ENCODE measurements at regions not wholly inside any gene's neighbourhood (a gene's known extent, or its start where the extent isn't known, plus 50 kb on each side); places are given as distances from the start of the nearest gene placed in this dataset.

DNA sequence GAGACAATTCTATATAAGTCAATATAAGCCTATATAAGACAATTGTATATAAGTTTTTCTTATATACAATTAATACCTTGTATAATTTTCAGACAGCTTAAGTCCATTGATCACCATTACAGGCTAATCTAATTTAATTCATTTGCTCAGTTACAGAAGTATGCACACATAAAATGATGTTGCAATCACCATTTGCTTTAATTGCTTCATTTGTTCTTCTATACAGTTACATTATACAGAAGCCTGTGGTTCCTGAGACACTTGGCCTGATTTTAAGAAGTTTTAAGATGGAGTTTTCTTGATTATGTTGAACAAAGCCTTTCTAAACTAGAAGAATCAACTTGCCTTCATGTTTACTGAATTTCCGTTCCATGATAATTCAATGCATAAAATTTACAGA lies 314.6 kb upstream of the PDE3A start:
- 96% methylated on average over 1 of the region's 1 CpG for WGBS
- H3K36me3 ChIP-seq (ENCODE audit: control insufficient read depth in 4 of 4, insufficient read depth in 3 of 4, low read depth in 1 of 4, low read length in 3 of 4): no peaks in the 10 kb centered on the region
- no peaks in the 10 kb centered on the region for H3K9me3 ChIP-seq (ENCODE audit: control insufficient read depth in 4 of 4, low read length in 3 of 4)
- H3K4me3 ChIP-seq (ENCODE audit: low read depth in 1 of 3, low read length in 3 of 3): no peak overlapping the region
- no peaks in the 10 kb centered on the region for H3K27me3 ChIP-seq (ENCODE audit: control insufficient read depth in 4 of 4, insufficient read depth in 4 of 4, low read length in 3 of 4)
- TF ChIP-seq REST (IDR thresholded peaks at IDR 0.05) (no peak), FOXA1 (IDR thresholded peaks at IDR 0.05) (no peak), SP1 (IDR thresholded peaks at IDR 0.05) (no peak), RAD21 (IDR thresholded peaks at IDR 0.05) (no peak), FOXA2 (IDR thresholded peaks at IDR 0.05) (no peak)
- TF ChIP-seq, protein P1, sequence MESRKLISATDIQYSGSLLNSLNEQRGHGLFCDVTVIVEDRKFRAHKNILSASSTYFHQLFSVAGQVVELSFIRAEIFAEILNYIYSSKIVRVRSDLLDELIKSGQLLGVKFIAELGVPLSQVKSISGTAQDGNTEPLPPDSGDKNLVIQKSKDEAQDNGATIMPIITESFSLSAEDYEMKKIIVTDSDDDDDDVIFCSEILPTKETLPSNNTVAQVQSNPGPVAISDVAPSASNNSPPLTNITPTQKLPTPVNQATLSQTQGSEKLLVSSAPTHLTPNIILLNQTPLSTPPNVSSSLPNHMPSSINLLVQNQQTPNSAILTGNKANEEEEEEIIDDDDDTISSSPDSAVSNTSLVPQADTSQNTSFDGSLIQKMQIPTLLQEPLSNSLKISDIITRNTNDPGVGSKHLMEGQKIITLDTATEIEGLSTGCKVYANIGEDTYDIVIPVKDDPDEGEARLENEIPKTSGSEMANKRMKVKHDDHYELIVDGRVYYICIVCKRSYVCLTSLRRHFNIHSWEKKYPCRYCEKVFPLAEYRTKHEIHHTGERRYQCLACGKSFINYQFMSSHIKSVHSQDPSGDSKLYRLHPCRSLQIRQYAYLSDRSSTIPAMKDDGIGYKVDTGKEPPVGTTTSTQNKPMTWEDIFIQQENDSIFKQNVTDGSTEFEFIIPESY (IDR thresholded peaks at IDR 0.05): no peak
- H3K27ac ChIP-seq (ENCODE audit: low read depth in 1 of 2, low read length in 2 of 2): no peak overlapping the region
- no peaks in the 10 kb centered on the region for H3K4me1 ChIP-seq (ENCODE audit: control insufficient read depth in 4 of 4, insufficient read depth in 4 of 4, low read length in 3 of 4)
- no peak overlapping the region for H3K9ac ChIP-seq (ENCODE audit: low read depth in 1 of 2, low read length in 2 of 2)
- no peak for DNase-seq (ENCODE audit: low spot score)

DNA sequence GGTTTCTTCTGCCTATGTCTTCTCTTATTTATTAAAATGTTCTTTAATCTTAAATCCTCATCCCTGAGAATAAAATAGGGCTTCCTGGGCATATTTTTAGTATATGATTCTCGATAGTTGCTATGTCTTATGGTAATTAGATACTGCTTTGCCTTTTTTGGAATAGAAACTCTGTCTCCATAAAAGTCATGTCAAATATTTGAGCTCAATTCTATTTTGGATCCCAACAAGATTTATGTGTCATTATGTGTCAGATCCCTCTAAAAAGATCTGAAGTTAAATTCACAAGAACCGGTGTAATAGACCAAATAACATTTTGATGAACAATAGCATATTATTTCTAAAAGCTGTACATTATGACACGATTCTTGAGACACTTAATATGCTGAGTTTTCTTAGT lies 312.5 kb upstream of the PDE3A start:
- Histone ChIP-seq H3K27ac (ENCODE audit: low read depth in 1 of 2, low read length in 2 of 2) (no peak overlapping the region), H3K36me3 (ENCODE audit: control insufficient read depth in 4 of 4, insufficient read depth in 3 of 4, low read depth in 1 of 4, low read length in 3 of 4) (no peaks in the 10 kb centered on the region), H3K4me1 (ENCODE audit: control insufficient read depth in 4 of 4, insufficient read depth in 4 of 4, low read length in 3 of 4) (no peaks in the 10 kb centered on the region), H3K9ac (ENCODE audit: low read depth in 1 of 2, low read length in 2 of 2) (no peak overlapping the region), H3K9me3 (ENCODE audit: control insufficient read depth in 4 of 4, low read length in 3 of 4) (no peaks in the 10 kb centered on the region), H3K4me3 (ENCODE audit: low read depth in 1 of 3, low read length in 3 of 3) (no peak overlapping the region), H3K27me3 (ENCODE audit: control insufficient read depth in 4 of 4, insufficient read depth in 4 of 4, low read length in 3 of 4) (no peaks in the 10 kb centered on the region)
- no peak for DNase-seq (ENCODE audit: low spot score)
- WGBS: 60% methylated on average over 3 of the region's 3 CpGs
- no peak for TF ChIP-seq ATF3 (IDR thresholded peaks at IDR 0.05)
- no peak for TF ChIP-seq GABPA (IDR thresholded peaks at IDR 0.05 in 1 of 2, conservative IDR thresholded peaks at IDR 0.05 in 1 of 2)

DNA sequence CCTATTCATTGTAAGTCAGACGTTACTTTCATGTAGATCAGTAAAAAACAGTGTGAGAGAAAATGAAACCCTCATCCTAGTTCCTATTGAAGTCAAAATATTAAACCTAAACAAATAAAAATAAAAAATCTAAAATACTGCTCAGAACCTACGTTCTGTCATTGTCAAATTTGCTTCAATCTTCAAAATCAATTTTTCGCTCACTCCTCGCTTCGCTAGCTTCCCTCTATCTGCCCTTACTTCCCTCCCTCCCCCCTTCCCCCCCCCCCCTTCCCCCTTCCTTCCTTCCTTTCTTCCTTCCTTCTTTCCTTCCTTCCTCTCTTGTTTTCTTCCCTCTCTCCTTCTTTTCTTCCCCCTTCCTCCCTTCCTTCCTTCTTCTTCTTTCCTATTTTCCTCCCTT lies 310.9 kb upstream of the PDE3A start:
- no peak overlapping the region for H3K27ac ChIP-seq (ENCODE audit: low read depth in 1 of 2, low read length in 2 of 2)
- TF ChIP-seq REST (IDR thresholded peaks at IDR 0.05): no peak
- no peak for TF ChIP-seq HNF4A (conservative IDR thresholded peaks at IDR 0.05)
- no peak for TF ChIP-seq FOXA2 (IDR thresholded peaks at IDR 0.05)
- no peak for TF ChIP-seq JUND (IDR thresholded peaks at IDR 0.05)
- no peak for TF ChIP-seq EGR1 (IDR thresholded peaks at IDR 0.05; ENCODE audit: low read depth in 2 of 2)
- no peak for TF ChIP-seq TAF1 (conservative IDR thresholded peaks at IDR 0.05)
- no peak for TF ChIP-seq HNF4G (IDR thresholded peaks at IDR 0.05)
- TF ChIP-seq, protein P2, sequence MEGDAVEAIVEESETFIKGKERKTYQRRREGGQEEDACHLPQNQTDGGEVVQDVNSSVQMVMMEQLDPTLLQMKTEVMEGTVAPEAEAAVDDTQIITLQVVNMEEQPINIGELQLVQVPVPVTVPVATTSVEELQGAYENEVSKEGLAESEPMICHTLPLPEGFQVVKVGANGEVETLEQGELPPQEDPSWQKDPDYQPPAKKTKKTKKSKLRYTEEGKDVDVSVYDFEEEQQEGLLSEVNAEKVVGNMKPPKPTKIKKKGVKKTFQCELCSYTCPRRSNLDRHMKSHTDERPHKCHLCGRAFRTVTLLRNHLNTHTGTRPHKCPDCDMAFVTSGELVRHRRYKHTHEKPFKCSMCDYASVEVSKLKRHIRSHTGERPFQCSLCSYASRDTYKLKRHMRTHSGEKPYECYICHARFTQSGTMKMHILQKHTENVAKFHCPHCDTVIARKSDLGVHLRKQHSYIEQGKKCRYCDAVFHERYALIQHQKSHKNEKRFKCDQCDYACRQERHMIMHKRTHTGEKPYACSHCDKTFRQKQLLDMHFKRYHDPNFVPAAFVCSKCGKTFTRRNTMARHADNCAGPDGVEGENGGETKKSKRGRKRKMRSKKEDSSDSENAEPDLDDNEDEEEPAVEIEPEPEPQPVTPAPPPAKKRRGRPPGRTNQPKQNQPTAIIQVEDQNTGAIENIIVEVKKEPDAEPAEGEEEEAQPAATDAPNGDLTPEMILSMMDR (IDR thresholded peaks at IDR 0.05; ENCODE audit: low read depth, low read length, missing input control): no peak
- WGBS: 78% methylated on average over 5 of the region's 5 CpGs

More for the DNA sequence above, 310.9 kb upstream of the PDE3A start:
- H3K36me3 ChIP-seq (ENCODE audit: control insufficient read depth in 4 of 4, insufficient read depth in 3 of 4, low read depth in 1 of 4, low read length in 3 of 4): no peaks in the 10 kb centered on the region
- no peaks in the 10 kb centered on the region for H3K9me3 ChIP-seq (ENCODE audit: control insufficient read depth in 4 of 4, low read length in 3 of 4)
- H3K9ac ChIP-seq (ENCODE audit: low read depth in 1 of 2, low read length in 2 of 2): no peak overlapping the region
- H3K27me3 ChIP-seq (ENCODE audit: control insufficient read depth in 4 of 4, insufficient read depth in 4 of 4, low read length in 3 of 4): no peaks in the 10 kb centered on the region
- no peak overlapping the region for H3K4me3 ChIP-seq (ENCODE audit: low read depth in 1 of 3, low read length in 3 of 3)
- DNase-seq (ENCODE audit: low spot score): no peak
- no peaks in the 10 kb centered on the region for H3K4me1 ChIP-seq (ENCODE audit: control insufficient read depth in 4 of 4, insufficient read depth in 4 of 4, low read length in 3 of 4)
